ENCODE measurements at regions not wholly inside any gene's neighbourhood (a gene's known extent, or its start where the extent isn't known, plus 50 kb on each side); places are given as distances from the start of the nearest gene placed in this dataset.

DNA sequence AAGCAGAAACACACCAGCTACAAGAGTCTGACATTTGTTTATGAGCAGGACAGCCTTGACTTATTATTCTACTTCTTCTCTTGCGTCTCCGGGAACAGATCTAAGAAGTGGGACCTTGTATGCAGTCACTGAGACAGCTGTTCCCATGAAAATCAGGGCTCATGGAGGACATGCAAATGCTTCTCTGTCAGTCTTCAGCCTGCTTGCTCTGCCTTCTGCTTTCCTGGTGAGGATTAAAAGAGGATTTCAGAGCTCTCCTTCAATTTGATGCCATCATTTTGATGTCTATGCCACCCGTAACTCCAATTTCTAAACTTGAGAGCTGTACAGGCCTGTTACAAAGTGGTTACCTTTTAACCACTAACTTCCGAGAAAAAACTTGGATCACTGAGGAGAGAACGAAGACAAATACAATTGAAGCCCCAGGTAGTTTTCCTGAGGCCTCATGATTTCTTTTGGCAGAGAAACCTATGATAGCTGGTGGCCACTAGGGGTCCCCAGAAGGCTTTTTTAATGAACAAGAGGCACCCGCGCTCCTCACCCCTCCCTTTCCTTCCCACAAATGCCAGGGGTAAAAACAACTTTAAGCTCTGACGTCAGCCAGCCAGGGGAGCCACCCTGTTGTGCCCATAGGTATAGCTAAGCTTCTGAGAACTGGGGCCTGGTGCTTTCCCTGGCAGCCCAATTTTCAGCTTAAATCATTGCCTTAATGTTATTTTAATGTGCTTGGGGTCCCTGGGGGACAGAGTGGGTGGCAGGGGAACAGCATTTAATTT is 97.0 kb downstream of the DDIT4L start:
- peak overlapping the region; percentile 46 for H3K4me2 ChIP-seq

DNA sequence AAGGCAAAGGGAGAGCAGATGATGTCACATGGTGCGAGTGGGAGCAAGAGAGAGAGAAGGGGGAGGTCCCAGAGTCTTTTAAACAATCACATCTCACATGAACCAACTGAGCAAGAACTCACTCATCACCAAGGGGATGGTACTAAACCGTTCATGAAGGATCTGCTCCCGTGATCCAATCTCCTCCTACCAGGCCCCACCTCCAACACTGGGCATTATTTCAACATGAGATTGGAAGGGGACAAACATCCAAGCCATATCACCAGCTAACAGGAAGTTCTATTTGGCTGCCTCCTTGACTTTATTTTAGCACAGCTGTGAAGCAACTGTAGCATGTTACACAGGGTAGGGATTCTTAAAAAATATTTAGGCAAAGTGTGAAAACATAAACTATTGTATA is 102.5 kb downstream of the DDIT4L start:
- no peak for DNase-seq
- peaks cover 4% of the 10 kb centered on the region; the same call in 1 of the 2 replicates for H3K9me3 ChIP-seq (ENCODE audit: insufficient read depth, low read depth)
- no peaks in the 10 kb centered on the region for H3K9me2 ChIP-seq (ENCODE audit: insufficient read depth)
- CTCF ChIA-PET = no interaction called here
- H3K36me3 ChIP-seq (ENCODE audit: low read depth) = no peaks in the 10 kb centered on the region
- H3K4me2 ChIP-seq = peak overlapping the region; percentile 72
- no peaks in the 10 kb centered on the region for H3K79me2 ChIP-seq (ENCODE audit: low read depth)
- TF ChIP-seq, protein P1, sequence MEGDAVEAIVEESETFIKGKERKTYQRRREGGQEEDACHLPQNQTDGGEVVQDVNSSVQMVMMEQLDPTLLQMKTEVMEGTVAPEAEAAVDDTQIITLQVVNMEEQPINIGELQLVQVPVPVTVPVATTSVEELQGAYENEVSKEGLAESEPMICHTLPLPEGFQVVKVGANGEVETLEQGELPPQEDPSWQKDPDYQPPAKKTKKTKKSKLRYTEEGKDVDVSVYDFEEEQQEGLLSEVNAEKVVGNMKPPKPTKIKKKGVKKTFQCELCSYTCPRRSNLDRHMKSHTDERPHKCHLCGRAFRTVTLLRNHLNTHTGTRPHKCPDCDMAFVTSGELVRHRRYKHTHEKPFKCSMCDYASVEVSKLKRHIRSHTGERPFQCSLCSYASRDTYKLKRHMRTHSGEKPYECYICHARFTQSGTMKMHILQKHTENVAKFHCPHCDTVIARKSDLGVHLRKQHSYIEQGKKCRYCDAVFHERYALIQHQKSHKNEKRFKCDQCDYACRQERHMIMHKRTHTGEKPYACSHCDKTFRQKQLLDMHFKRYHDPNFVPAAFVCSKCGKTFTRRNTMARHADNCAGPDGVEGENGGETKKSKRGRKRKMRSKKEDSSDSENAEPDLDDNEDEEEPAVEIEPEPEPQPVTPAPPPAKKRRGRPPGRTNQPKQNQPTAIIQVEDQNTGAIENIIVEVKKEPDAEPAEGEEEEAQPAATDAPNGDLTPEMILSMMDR (conservative IDR thresholded peaks at IDR 0.05) = no peak
- TF ChIP-seq EZH2 (IDR thresholded peaks at IDR 0.05; ENCODE audit: low read depth) = no peak
- H2AFZ ChIP-seq = peak overlapping the region; percentile 76
- peak overlapping the region; percentile 93 for H3K27ac ChIP-seq
- no peaks in the 10 kb centered on the region for H3K27me3 ChIP-seq (ENCODE audit: insufficient read depth, low read depth)
- H4K20me1 ChIP-seq (ENCODE audit: insufficient read depth) = no peaks in the 10 kb centered on the region
- BruUV-seq (replicated peaks) = no TSS peak
- H3F3A ChIP-seq (ENCODE audit: insufficient read depth, low read depth) = 0 out of 2 replicates have a peak, but pooled peaks cover 7% of the 10 kb centered on the region
- intact Hi-C loops (cut with micrococcal nuclease; ENCODE audit: unreplicated experiment) = no loop called here
- peak overlapping the region; percentile 31; the same call in 1 of the 2 replicates for H3K4me3 ChIP-seq
- H3K4me1 ChIP-seq (replicated peaks; ENCODE audit: insufficient read depth) = peaks cover 24% of the 10 kb centered on the region
- POLR2A ChIA-PET (ENCODE audit: unreplicated experiment) = no interaction called here

More for the DNA sequence above, 97.0 kb downstream of the DDIT4L start:
- no peaks in the 10 kb centered on the region for H3F3A ChIP-seq (ENCODE audit: insufficient read depth, low read depth)
- no peaks in the 10 kb centered on the region for H3K36me3 ChIP-seq (ENCODE audit: low read depth)
- H3K4me3 ChIP-seq = no peak overlapping the region
- no peaks in the 10 kb centered on the region for H4K20me1 ChIP-seq (ENCODE audit: insufficient read depth)
- no peaks in the 10 kb centered on the region for H3K27me3 ChIP-seq (ENCODE audit: insufficient read depth, low read depth)
- no TSS peak for BruUV-seq (replicated peaks)
- peaks cover 8% of the 10 kb centered on the region for H3K4me1 ChIP-seq (replicated peaks; ENCODE audit: insufficient read depth)
- peak; percentile 68 to 85 for DNase-seq
- CTCF ChIA-PET = interaction anchor here (0.5 to 1.7 kb wide), 7 partner anchors 14 to 1982 kb away, joined by 3 to 12 read pairs (median 4); no protein-coding TSS in a partner anchor
- no peak overlapping the region for H3K27ac ChIP-seq
- peak overlapping the region; percentile 77 for H2AFZ ChIP-seq
- intact Hi-C loops (cut with micrococcal nuclease; ENCODE audit: unreplicated experiment) = loop anchor here (2.0 kb wide), 1 partner anchor 328 kb away; no protein-coding TSS in a partner anchor
- H3K9me2 ChIP-seq (ENCODE audit: insufficient read depth) = no peaks in the 10 kb centered on the region
- H3K79me2 ChIP-seq (ENCODE audit: low read depth) = no peaks in the 10 kb centered on the region
- POLR2A ChIA-PET (ENCODE audit: unreplicated experiment) = interaction anchor here (0.6 to 0.7 kb wide), 2 partner anchors 39 to 279 kb away, joined by 3 to 6 read pairs; no protein-coding TSS in a partner anchor
- no peak for TF ChIP-seq EZH2 (IDR thresholded peaks at IDR 0.05; ENCODE audit: low read depth)
- TF ChIP-seq, protein P1 (conservative IDR thresholded peaks at IDR 0.05) = peak; percentile 90
- no peaks in the 10 kb centered on the region for H3K9me3 ChIP-seq (ENCODE audit: insufficient read depth, low read depth)

DNA sequence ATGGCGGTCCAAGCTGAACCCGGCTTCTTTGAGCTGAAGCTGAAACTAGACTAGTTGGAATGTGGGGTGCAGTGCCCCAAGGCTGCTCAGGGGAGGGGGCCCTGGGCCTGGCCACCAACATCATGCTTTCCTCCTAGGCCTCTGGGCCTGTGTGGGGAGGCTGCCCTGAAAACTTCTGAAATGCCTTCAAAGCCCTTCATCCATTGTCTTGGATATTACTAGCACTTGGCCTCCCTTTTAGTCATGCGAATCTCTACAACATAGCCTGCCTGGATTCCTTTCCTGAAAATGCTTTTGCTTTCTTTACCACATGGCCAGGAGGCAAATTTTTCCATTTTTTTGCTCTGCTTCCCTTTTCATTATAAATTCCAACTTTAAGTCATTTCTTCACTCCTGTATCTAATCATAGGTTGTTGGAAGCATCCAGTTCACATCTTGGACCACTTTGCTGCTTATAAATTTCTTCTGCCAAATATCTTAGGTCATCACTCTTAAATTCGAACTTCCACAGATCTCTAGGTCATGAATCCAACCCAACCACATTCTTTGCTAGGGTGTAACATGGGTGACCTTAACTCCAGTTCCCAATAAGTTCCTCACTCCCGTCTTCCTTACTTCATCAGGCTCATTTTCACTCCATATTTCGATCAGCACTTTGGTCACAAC is 103.4 kb downstream of the DDIT4L start:
- ChIA-PET POLR2A (ENCODE audit: unreplicated experiment) (interaction anchor here (0.6 kb wide), 1 partner anchor 12 kb away, joined by 7 read pairs; no protein-coding TSS in a partner anchor), CTCF (no interaction called here)
- H4K20me1 ChIP-seq (ENCODE audit: insufficient read depth) = no peaks in the 10 kb centered on the region
- BruUV-seq (replicated peaks) = no TSS peak
- H3K4me3 ChIP-seq = peak overlapping the region; percentile 31; the same call in 1 of the 2 replicates
- peak in 1 of 2 experiments; percentile 85 for DNase-seq
- no peaks in the 10 kb centered on the region for H3K36me3 ChIP-seq (ENCODE audit: low read depth)
- H3K27me3 ChIP-seq (ENCODE audit: insufficient read depth, low read depth) = no peaks in the 10 kb centered on the region
- peak overlapping the region; percentile 93 for H3K27ac ChIP-seq
- H2AFZ ChIP-seq = peak overlapping the region; percentile 76
- no peaks in the 10 kb centered on the region for H3K79me2 ChIP-seq (ENCODE audit: low read depth)
- intact Hi-C loops (cut with micrococcal nuclease; ENCODE audit: unreplicated experiment) = no loop called here
- H3F3A ChIP-seq (ENCODE audit: insufficient read depth, low read depth) = 0 out of 2 replicates have a peak, but pooled peaks cover 7% of the 10 kb centered on the region
- H3K4me2 ChIP-seq = peak overlapping the region; percentile 72
- H3K9me3 ChIP-seq (ENCODE audit: insufficient read depth, low read depth) = peaks cover 4% of the 10 kb centered on the region; the same call in 1 of the 2 replicates
- no peaks in the 10 kb centered on the region for H3K9me2 ChIP-seq (ENCODE audit: insufficient read depth)
- peaks cover 24% of the 10 kb centered on the region for H3K4me1 ChIP-seq (replicated peaks; ENCODE audit: insufficient read depth)
- TF ChIP-seq, protein P1 (conservative IDR thresholded peaks at IDR 0.05) = no peak
- TF ChIP-seq EZH2 (IDR thresholded peaks at IDR 0.05; ENCODE audit: low read depth) = no peak
